HL-60 (cell line): ENCODE measurements at regions not wholly inside any gene's neighbourhood (a gene's known extent, or its start where the extent isn't known, plus 50 kb on each side); places are given as distances from the start of the nearest gene placed in this dataset.

Source experiments
- GABPA ChIP-seq: IDR thresholded peaks from 2 replicates; pipeline ENCODE4 v1.6.1; 2012; ENCODE audit warnings: low read depth
- POLR2AphosphoS5 ChIP-seq: IDR thresholded peaks from 2 replicates; pipeline ENCODE4 v1.6.1; 2012; ENCODE audit warnings: low read depth
- SPI1 ChIP-seq: IDR thresholded peaks from 2 replicates; pipeline ENCODE4 v1.6.1; 2012; ENCODE audit warnings: low read depth, mild to moderate bottlenecking, borderline replicate concordance
- TF ChIP-seq, protein P1 (sequence below): IDR thresholded peaks from one replicate; pipeline ENCODE4 v1.5.1; 2011; ENCODE audit warnings: low read length, control low read depth, inconsistent platforms; ENCODE audit not compliant: insufficient read depth
- TF ChIP-seq, protein P2 (sequence below): IDR thresholded peaks from 2 replicates; pipeline ENCODE4 v1.6.1; 2012; ENCODE audit warnings: low read depth; ENCODE audit not compliant: insufficient replicate concordance

DNA sequence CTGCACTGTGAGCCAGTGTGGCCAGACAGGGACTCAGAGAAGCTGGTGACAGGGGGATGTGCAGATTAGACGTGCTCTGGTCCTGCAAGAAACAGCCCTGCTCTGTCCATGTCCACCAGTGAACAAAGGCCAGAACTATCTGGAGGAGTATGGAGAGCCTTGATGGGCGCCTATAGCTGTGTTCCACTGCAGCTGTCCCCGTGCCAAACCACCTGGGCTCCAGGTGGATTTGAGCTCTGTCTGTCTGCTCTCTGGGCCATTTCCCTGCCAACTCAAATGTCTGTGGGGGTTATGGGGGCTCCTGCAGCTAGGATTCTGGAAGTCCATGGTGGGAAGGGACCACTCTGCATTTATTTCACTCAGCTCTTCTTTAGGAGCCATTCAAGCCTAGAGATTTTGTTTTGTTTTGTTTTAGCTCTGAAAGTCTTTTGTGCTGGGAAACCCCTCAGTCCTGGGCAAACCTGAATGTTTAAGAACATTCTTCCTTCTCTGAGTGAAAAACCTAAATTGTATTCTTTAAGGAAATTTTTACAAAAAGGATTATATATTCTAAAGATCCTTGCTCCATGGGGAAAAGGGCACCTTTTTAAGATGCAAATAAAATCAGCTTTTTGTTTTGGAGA lies 1039.5 kb upstream of the SORCS1 start:
- TF ChIP-seq, protein P1, sequence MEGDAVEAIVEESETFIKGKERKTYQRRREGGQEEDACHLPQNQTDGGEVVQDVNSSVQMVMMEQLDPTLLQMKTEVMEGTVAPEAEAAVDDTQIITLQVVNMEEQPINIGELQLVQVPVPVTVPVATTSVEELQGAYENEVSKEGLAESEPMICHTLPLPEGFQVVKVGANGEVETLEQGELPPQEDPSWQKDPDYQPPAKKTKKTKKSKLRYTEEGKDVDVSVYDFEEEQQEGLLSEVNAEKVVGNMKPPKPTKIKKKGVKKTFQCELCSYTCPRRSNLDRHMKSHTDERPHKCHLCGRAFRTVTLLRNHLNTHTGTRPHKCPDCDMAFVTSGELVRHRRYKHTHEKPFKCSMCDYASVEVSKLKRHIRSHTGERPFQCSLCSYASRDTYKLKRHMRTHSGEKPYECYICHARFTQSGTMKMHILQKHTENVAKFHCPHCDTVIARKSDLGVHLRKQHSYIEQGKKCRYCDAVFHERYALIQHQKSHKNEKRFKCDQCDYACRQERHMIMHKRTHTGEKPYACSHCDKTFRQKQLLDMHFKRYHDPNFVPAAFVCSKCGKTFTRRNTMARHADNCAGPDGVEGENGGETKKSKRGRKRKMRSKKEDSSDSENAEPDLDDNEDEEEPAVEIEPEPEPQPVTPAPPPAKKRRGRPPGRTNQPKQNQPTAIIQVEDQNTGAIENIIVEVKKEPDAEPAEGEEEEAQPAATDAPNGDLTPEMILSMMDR, result no peak
- TF ChIP-seq, protein P2, sequence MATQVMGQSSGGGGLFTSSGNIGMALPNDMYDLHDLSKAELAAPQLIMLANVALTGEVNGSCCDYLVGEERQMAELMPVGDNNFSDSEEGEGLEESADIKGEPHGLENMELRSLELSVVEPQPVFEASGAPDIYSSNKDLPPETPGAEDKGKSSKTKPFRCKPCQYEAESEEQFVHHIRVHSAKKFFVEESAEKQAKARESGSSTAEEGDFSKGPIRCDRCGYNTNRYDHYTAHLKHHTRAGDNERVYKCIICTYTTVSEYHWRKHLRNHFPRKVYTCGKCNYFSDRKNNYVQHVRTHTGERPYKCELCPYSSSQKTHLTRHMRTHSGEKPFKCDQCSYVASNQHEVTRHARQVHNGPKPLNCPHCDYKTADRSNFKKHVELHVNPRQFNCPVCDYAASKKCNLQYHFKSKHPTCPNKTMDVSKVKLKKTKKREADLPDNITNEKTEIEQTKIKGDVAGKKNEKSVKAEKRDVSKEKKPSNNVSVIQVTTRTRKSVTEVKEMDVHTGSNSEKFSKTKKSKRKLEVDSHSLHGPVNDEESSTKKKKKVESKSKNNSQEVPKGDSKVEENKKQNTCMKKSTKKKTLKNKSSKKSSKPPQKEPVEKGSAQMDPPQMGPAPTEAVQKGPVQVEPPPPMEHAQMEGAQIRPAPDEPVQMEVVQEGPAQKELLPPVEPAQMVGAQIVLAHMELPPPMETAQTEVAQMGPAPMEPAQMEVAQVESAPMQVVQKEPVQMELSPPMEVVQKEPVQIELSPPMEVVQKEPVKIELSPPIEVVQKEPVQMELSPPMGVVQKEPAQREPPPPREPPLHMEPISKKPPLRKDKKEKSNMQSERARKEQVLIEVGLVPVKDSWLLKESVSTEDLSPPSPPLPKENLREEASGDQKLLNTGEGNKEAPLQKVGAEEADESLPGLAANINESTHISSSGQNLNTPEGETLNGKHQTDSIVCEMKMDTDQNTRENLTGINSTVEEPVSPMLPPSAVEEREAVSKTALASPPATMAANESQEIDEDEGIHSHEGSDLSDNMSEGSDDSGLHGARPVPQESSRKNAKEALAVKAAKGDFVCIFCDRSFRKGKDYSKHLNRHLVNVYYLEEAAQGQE, result no peak
- TF ChIP-seq SPI1 (no peak), POLR2AphosphoS5 (no peak), GABPA (no peak)
